Dendritic cell treated with granulocyte-macrophage colony-stimulating factor and Interleukin-4, amounts not matched to agents 40 ng/mL and 50 ng/mL, for 4 days (primary cell): ENCODE measurements at regions not wholly inside any gene's neighbourhood (a gene's known extent, or its start where the extent isn't known, plus 50 kb on each side); places are given as distances from the start of the nearest gene placed in this dataset.
"Not testable (repeated sequence)": the region's sequence is repeated elsewhere in the genome, so short reads cannot be mapped to it uniquely, and the experiment has no call there.

Experiments used
- H3K27ac Mint-ChIP-seq: one replicate; pipeline ENCODE4 v1.8.0; 2022; ENCODE audit warnings: mild to moderate bottlenecking, mixed read lengths
- H3K27me3 Mint-ChIP-seq: one replicate; pipeline ENCODE4 v1.8.0; 2022; ENCODE audit warnings: mild to moderate bottlenecking, mixed read lengths
- H3K36me3 Mint-ChIP-seq: one replicate; pipeline ENCODE4 v1.8.0; 2022; ENCODE audit warnings: low read depth, mixed read lengths
- H3K4me1 Mint-ChIP-seq: one replicate; pipeline ENCODE4 v1.8.0; 2022; ENCODE audit warnings: low read depth, mixed read lengths
- H3K4me3 Mint-ChIP-seq: one replicate; pipeline ENCODE4 v1.8.0; 2022; ENCODE audit warnings: mild to moderate bottlenecking, moderate library complexity, mixed read lengths
- H3K9me3 Mint-ChIP-seq: one replicate; pipeline ENCODE4 v1.8.0; 2022; ENCODE audit warnings: mixed read lengths
- intact Hi-C: fragments of 100-400 bp; cut with micrococcal nuclease; formaldehyde crosslinking; loops from one replicate; pipeline ENCODE4 v1.15.0; 2022

DNA sequence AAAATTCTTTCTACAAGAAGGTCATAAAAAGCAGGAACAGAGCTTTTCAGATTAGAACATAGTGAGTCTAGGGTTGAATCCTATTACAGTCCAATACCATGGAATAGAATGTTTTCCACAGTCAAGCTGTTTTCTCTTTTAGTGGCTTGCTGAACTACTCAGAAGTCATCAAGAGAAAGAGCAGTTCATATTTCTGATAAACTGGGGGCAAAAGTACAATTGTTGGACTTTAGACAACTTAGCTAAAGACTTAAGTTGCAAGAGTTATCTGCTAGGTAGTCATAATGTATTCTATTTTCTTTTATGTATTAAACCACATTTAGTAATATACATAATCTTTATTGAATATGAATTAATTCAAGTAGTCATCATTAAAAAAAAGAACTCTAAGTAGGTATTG is 233.1 kb upstream of the GRIA1 start:
- Mint-ChIP-seq H3K4me3 (no peak overlapping the region), H3K4me1 (no peaks in the 10 kb centered on the region), H3K27ac (no peak overlapping the region), H3K9me3 (peaks cover 14% of the 10 kb centered on the region), H3K36me3 (no peaks in the 10 kb centered on the region), H3K27me3 (no peaks in the 10 kb centered on the region)
- intact Hi-C loops = no loop called here

DNA sequence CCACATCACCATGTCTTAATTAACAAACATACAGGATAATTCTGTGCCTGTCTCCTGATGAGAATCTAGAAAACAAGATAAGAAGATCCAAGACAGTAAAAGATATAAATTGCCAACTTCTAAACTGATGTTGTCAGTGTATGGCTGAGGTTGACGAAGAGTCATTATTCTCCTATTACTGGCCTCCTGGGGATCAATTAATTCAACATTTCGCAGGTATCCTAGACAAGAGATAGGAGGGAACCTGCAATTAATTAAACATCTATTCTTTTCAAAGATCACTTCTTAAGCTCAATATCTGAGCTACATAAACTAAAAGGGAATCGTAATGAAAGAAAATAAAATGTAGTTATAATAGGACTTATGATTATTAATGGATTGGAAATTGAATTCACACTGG is 232.0 kb upstream of the GRIA1 start:
- Mint-ChIP-seq H3K27ac (no peak overlapping the region), H3K4me1 (no peaks in the 10 kb centered on the region), H3K9me3 (peaks cover 3% of the 10 kb centered on the region), H3K27me3 (no peaks in the 10 kb centered on the region), H3K4me3 (no peak overlapping the region), H3K36me3 (no peaks in the 10 kb centered on the region)
- intact Hi-C loops = no loop called here

DNA sequence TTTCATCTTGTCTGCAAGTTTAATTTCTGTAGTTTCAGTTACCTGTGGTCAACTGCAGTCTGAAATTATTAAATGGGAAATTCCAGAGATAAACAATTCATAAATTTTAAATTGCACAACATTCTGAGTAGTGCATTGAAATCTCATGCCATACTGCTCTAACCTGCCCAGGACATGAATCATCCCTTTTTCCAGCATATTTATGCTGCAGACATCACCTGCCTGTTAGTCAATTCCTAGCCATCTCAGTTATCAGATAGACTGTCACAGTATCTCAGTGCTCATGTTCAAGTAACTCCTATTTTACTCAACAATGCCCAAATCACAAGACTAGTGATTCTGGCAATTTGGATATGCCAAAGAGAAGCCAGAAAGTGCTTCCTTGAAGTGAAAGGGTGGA is 223.0 kb upstream of the GRIA1 start:
- intact Hi-C loops = no loop called here
- Mint-ChIP-seq H3K9me3 (no peaks in the 10 kb centered on the region), H3K4me1 (no peaks in the 10 kb centered on the region), H3K4me3 (no peak overlapping the region), H3K27ac (no peak overlapping the region), H3K27me3 (no peaks in the 10 kb centered on the region), H3K36me3 (no peaks in the 10 kb centered on the region)

DNA sequence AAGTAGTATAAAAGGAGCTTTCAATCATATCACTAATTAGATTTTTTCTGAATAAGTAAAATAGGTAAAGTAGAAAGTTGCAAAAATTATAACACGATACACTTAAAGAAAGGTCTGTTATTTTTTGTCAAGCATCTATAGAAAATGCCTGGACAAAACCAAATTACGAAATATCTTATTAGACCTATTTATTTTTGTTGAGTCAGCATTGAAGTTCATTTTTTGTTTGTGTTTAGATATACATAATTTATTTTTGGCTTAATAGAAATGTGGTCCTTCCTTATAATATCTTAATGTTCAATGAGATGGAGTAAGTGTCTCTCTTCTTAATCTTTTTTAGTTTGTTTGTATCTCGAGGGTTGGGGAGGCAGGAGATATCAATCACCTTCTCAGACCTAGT is 214.8 kb upstream of the GRIA1 start:
- H3K36me3 Mint-ChIP-seq = no peaks in the 10 kb centered on the region
- no peak overlapping the region for H3K4me3 Mint-ChIP-seq
- H3K27me3 Mint-ChIP-seq = no peaks in the 10 kb centered on the region
- H3K9me3 Mint-ChIP-seq = no peaks in the 10 kb centered on the region
- H3K27ac Mint-ChIP-seq = no peak overlapping the region
- intact Hi-C loops = no loop called here
- H3K4me1 Mint-ChIP-seq = no peaks in the 10 kb centered on the region

DNA sequence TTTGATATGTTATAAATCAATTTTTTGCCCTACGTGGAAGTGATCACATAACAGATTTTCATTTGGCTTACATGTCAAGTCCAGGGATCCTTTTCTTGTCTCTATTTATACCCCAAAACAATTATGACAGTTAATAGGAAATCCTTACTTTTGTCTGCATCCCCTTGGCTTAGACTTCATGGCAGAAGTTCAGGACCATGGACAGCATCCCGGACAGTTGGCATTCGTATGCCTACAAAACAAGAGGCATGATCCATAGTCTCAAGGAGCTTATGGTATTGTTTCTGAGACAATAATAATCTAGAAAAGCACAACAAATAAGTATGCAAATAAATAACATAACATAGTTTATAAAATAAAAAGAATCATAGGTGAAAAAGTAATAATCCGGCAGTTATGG is 214.3 kb upstream of the GRIA1 start:
- Mint-ChIP-seq H3K27me3 (no peaks in the 10 kb centered on the region), H3K27ac (no peak overlapping the region), H3K36me3 (no peaks in the 10 kb centered on the region), H3K4me1 (no peaks in the 10 kb centered on the region), H3K9me3 (no peaks in the 10 kb centered on the region), H3K4me3 (no peak overlapping the region)
- intact Hi-C loops = no loop called here

DNA sequence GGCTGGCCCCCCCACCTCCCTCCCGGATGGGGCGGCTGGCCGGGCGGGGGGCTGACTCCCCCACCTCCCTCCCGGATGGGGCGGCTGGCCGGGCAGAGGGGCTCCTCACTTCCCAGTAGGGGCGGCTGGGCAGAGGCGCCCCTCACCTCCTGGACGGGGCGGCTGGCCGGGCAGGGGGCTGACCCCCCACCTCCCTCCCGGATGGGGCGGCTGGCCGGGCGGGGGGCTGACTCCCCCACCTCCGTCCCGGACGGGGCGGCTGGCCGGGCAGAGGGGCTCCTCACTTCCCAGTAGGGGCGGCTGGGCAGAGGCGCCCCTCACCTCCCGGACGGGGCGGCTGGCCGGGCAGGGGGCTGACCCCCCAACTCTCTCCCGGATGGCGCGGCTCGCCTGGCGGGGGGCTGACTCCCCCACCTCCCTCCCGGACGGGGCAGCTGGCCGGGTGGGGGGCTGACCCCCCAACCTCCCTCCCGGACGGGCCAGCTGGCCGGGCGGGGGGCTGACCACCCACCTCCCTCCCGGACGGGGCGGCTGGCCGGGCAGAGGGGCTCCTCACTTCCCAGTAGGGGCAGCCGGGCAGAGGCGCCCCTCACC is 194.1 kb upstream of the GRIA1 start:
- H3K4me3 Mint-ChIP-seq, H3K27me3 Mint-ChIP-seq, intact Hi-C loops, H3K27ac Mint-ChIP-seq, H3K36me3 Mint-ChIP-seq, H3K4me1 Mint-ChIP-seq: not testable (repeated sequence)
- peaks cover 48% of the 10 kb centered on the region for H3K9me3 Mint-ChIP-seq

DNA sequence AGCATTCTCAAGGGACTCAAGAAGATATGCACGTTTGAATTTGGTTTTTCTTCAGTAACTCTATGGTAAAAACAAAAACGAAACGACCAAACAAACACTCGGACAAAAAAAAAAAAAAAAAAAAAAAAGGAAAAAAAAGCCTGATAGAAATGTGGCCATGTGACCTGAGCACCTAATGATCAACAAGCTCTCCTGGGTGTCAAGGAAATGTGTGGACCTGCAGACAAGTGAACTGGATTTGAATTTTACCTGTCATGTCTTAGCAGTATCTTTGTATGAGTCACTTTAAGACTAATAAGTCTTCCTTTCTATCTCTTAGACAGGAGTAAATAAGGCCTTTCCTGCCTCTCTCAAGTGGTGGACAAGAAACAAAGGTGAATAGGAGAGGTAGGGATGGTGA is 190.6 kb upstream of the GRIA1 start:
- Mint-ChIP-seq H3K27ac (no peak overlapping the region), H3K4me1 (no peaks in the 10 kb centered on the region), H3K27me3 (no peaks in the 10 kb centered on the region), H3K4me3 (no peak overlapping the region), H3K9me3 (peaks cover 45% of the 10 kb centered on the region), H3K36me3 (no peaks in the 10 kb centered on the region)
- intact Hi-C loops = no loop called here

DNA sequence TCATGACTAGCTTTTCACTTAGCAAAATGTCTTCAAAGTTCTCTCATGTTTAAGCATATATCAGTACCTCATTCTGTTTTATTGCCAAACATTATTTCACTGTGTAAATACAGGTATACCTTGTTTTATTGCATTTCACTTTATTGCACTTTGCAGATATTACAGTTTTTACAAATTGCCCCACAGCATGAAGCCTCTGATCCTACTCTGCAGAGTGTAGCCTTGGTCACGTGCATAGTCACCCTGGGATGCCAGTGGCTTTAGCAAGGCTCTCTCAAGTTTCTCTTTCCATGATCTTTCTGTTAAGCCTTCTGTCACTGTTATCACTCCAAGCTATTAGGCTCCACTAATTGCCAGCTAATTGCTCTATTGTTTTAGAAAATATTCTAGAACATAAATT is 182.2 kb upstream of the GRIA1 start:
- Mint-ChIP-seq H3K27ac (no peak overlapping the region), H3K4me1 (no peaks in the 10 kb centered on the region), H3K36me3 (no peaks in the 10 kb centered on the region), H3K9me3 (peaks cover 53% of the 10 kb centered on the region), H3K27me3 (no peaks in the 10 kb centered on the region), H3K4me3 (no peak overlapping the region)
- intact Hi-C loops = no loop called here

DNA sequence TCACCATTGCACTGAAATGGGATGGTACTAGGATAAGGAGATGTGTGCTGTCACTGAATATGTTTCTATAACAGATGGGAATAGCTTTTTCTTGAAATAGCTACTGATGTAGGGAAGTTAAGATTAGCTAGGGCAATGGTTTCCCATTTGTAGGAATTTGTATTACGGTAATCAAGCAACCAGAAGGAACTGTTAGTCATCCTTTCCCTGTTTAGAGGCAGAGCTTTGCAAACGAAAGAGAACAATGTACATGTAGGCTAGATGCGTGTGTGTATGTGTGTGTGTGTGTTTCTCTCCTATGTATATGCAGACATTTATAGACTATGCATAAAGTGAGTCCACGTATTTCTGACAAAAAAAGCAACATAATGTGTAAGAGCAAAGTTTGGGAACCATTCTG is 171.9 kb upstream of the GRIA1 start:
- intact Hi-C loops = no loop called here
- H3K27me3 Mint-ChIP-seq = no peaks in the 10 kb centered on the region
- no peak overlapping the region for H3K4me3 Mint-ChIP-seq
- H3K36me3 Mint-ChIP-seq = no peaks in the 10 kb centered on the region
- H3K27ac Mint-ChIP-seq = no peak overlapping the region
- H3K9me3 Mint-ChIP-seq = peaks cover 11% of the 10 kb centered on the region
- no peaks in the 10 kb centered on the region for H3K4me1 Mint-ChIP-seq

DNA sequence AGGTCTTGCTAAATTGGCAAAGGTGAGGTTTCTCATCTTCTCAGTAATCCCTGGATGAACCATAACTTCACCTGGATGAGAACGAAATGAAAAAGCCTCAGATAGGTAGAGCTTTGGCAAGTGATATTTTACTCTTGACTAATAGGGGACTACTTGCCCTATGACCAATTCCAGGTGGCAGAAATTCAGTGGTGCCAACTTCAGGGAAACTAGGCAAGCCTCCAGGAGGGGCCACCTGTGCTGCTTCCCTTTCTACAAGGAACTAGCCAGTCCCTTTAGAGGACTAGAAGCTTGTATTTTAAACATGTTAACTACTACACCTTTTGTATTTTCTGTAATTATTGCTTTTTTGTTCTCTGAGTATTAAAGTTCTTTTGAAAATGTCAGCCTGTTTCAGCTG is 169.0 kb upstream of the GRIA1 start:
- H3K9me3 Mint-ChIP-seq = peaks cover 14% of the 10 kb centered on the region
- H3K36me3 Mint-ChIP-seq = no peaks in the 10 kb centered on the region
- H3K27ac Mint-ChIP-seq = no peak overlapping the region
- no peaks in the 10 kb centered on the region for H3K4me1 Mint-ChIP-seq
- intact Hi-C loops = no loop called here
- H3K4me3 Mint-ChIP-seq = no peak overlapping the region
- no peaks in the 10 kb centered on the region for H3K27me3 Mint-ChIP-seq

DNA sequence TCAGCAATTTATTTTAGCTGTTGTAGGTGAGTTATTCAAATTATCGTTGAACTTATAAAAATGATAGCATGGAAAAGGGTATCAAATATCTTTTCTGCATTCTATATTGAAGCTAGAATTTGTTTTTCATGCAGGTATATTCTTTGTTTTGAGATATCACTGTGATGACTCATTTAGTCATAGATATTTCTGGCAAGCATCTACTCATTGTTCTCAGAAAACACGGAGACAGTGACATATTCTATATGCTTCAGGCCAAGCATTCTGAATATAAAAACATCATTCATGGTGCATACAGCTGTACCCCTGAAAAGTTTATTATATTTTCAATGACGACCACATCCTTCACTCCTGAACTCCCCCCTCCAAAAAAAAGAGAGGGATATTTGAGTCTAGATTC is 150.3 kb upstream of the GRIA1 start:
- Mint-ChIP-seq H3K9me3 (peaks cover 20% of the 10 kb centered on the region), H3K4me1 (no peaks in the 10 kb centered on the region), H3K27me3 (no peaks in the 10 kb centered on the region), H3K4me3 (no peak overlapping the region), H3K27ac (no peak overlapping the region), H3K36me3 (no peaks in the 10 kb centered on the region)
- intact Hi-C loops = no loop called here

DNA sequence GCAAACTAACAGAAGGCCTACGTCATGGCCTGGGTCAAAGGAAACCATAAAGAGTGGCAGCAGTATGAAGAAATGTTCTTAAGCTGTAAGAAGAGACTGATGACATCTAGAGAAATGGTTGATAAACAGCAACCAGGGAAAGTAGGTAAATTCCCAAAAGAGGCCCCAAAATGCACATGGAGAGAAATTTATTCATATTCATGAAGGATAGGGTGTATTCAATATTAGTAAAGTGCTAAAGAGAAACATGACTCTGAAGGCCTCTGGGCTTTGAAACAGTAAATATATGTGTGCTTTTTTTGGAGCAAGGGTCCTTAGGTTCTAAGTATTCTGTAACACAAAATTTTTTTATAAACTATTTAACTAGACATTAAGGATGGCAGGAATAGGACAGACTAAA is 149.7 kb upstream of the GRIA1 start:
- Mint-ChIP-seq H3K9me3 (peaks cover 17% of the 10 kb centered on the region), H3K4me1 (no peaks in the 10 kb centered on the region), H3K4me3 (no peak overlapping the region), H3K27me3 (no peaks in the 10 kb centered on the region), H3K36me3 (no peaks in the 10 kb centered on the region), H3K27ac (no peak overlapping the region)
- intact Hi-C loops = no loop called here

DNA sequence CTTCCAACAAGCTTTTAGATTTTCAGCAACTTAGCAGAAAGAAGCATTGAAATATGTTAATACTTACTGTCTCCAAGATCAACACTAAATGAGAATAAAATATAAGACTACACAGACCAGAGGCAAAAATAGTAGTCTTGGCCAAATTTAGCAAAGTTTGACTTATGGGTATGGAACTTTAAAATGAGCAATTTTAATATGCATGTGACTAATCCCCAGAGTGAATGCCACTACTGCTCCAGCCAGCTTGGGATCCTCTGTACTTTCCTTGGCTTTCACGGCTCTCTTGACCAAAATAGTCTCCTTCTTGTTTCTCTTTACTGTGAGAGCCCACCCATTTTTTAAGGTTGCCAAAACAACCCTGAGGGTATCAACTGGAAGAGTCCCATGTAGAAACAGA is 148.0 kb upstream of the GRIA1 start:
- no peaks in the 10 kb centered on the region for H3K36me3 Mint-ChIP-seq
- H3K27me3 Mint-ChIP-seq = no peaks in the 10 kb centered on the region
- intact Hi-C loops = no loop called here
- H3K9me3 Mint-ChIP-seq = no peaks in the 10 kb centered on the region
- H3K4me1 Mint-ChIP-seq = no peaks in the 10 kb centered on the region
- no peak overlapping the region for H3K27ac Mint-ChIP-seq
- H3K4me3 Mint-ChIP-seq = no peak overlapping the region

DNA sequence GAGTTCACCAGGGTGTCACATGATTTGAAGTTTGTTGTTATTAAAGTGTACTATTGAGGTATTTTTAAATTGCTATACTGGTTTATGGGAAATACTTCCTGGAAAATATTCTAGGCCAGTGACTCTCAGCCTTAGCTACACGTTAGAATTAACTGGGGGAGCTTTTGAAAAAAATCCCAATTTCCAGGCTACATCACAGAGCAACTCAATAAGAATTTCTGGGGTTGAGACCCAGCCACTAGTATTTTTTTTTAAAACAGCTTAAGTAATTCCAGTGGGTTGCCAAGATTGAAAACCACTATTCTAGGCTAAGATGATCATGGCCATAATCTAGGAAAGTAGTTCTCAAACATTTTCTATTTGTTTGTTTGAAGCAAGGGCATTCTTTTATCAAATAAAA is 142.9 kb upstream of the GRIA1 start:
- Mint-ChIP-seq H3K36me3 (no peaks in the 10 kb centered on the region), H3K4me1 (no peaks in the 10 kb centered on the region), H3K4me3 (no peak overlapping the region), H3K27me3 (peaks cover 2% of the 10 kb centered on the region), H3K27ac (no peak overlapping the region), H3K9me3 (no peaks in the 10 kb centered on the region)
- intact Hi-C loops = no loop called here

DNA sequence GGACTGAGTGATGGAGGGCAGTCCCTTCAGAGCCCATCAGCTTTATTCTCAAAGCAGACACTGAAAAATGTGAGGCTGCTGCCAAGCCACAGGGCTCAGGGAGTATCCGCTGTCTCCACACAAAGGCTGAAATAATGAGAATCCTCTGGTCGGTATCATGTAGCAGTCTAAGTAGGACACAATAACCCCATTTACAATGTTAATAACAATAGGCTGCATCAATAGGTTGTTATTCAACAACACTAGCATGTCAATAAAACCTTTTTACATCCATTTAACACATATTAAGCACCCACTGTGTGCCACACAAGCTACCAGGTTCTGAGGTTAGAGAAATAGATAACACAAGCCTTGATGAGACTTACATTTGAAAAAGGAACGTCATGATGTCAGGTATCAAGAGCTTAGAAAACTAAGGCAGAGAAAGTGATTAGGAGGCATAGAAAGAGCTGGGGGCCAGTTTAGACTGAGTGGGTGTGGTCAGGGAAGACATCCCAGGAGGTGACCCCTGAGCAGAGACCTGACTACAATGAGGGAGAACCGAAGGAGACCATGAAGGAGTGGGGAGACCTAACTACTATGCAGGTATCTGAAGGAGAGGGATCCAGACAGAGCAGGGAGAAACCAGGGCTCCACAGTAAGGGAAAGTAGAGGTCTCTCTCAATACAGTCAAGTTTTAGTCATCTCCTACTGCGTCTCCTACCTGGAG is 140.1 kb upstream of the GRIA1 start:
- intact Hi-C loops = no loop called here
- H3K27ac Mint-ChIP-seq = no peak overlapping the region
- H3K27me3 Mint-ChIP-seq = peaks cover 8% of the 10 kb centered on the region
- no peak overlapping the region for H3K4me3 Mint-ChIP-seq
- H3K36me3 Mint-ChIP-seq = no peaks in the 10 kb centered on the region
- H3K9me3 Mint-ChIP-seq = no peaks in the 10 kb centered on the region
- no peaks in the 10 kb centered on the region for H3K4me1 Mint-ChIP-seq
